GM12874 (cell line): ENCODE measurements at regions not wholly inside any gene's neighbourhood (a gene's known extent, or its start where the extent isn't known, plus 50 kb on each side); places are given as distances from the start of the nearest gene placed in this dataset.

Experiments
- CTCF ChIP-seq: IDR thresholded peaks from 2 replicates; pipeline ENCODE4 v1.5.1; 2011; ENCODE audit warnings: low read depth, mild to moderate bottlenecking, control low read depth, low read length, moderate library complexity; ENCODE audit not compliant: insufficient read depth

- no peak for TF ChIP-seq CTCF
These were observed 1081.5 kb upstream of the ZEB2 start for GRCh38 chr2:145601361-145601925.

GRCh38 chr2:145600811-145601210 is 1080.9 kb upstream of the ZEB2 start:
- no peak for TF ChIP-seq CTCF

GRCh38 chr2:145599756-145600155 is 1079.8 kb upstream of the ZEB2 start:
- TF ChIP-seq CTCF: no peak

- TF ChIP-seq CTCF: no peak
These were observed 1078.5 kb upstream of the ZEB2 start for GRCh38 chr2:145598434-145598833.

GRCh38 chr2:145597809-145598208 is 1077.9 kb upstream of the ZEB2 start:
- no peak for TF ChIP-seq CTCF

GRCh38 chr2:145597006-145597405 is 1077.1 kb upstream of the ZEB2 start:
- no peak for TF ChIP-seq CTCF

GRCh38 chr2:145596416-145596815 is 1076.5 kb upstream of the ZEB2 start:
- TF ChIP-seq CTCF: no peak

GRCh38 chr2:145595296-145595695 is 1075.4 kb upstream of the ZEB2 start:
- no peak for TF ChIP-seq CTCF
